Stimulated activated CD4-positive, alpha-beta T cell treated with anti-CD3 and anti-CD28 coated beads, Interleukin-1b, Interleukin-23, amount 100 ng/mL, for 1 hour (primary cell): ENCODE measurements at regions not wholly inside any gene's neighbourhood (a gene's known extent, or its start where the extent isn't known, plus 50 kb on each side); places are given as distances from the start of the nearest gene placed in this dataset.

Experiments used
- DNase-seq, 2 donors: peaks; one replicate each; pipeline ENCODE4 v3.0.0-alpha.2; 2020; ENCODE audit warnings: low read depth in 2 of 2

DNA sequence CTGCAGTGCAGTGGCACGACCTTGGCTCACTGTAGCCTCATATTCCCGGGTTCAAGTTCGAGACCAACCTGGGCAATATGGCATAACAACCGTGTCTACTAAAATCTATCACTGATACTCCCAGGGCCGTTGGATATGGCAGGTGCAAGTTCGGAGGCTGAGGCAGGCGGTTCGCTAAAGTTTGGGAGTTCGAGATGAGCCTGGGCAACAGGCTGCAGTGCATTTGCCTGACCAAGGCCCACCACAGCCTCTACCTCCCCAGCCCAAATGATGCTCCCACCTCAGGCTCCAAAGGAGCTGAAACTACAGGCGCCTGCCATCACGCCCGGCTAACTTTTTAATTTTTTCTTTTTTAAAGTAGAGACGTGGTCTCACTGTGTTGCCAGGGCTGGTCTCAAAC lies 177.1 kb upstream of the ALG10B start:
- DNase-seq = no peak

DNA sequence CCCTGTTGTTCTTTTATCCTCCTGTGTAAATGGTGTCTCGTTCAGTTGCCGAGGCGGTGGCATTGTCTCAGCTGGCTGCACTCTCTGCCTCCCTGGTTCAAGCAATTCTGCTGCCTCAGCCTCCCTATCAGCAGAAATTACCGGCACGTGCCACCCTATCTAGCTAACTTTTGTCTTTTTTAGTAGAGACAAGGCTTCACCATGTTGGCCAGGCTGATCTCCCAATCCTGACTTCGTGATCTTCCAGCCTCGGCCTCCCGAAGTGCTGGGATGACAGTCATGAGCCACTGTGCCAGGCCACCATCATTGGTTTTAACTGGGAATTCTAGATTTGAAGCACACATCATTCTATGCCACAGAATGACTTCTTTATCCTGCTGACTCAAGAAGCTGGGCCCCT lies 175.3 kb upstream of the ALG10B start:
- DNase-seq = no peak

DNA sequence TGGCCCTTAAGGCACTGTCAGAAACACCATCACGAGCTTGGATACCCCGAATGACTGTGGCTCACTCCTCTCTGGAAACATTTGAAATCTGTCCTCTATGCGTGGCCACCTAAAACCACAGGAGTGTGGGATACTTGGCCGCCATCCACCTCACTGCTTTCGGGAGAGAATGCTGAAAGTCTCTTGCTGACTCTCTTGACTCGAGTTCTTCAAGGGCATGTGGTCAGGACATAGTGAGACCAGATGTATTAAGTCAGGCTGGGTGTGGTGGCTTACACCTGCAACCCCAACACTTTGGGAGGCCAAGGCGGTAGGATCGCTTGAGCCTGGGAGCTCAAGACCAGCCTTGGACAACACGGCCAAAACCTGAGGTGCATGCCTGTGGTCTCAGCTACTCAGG lies 174.7 kb upstream of the ALG10B start:
- no peak for DNase-seq

DNA sequence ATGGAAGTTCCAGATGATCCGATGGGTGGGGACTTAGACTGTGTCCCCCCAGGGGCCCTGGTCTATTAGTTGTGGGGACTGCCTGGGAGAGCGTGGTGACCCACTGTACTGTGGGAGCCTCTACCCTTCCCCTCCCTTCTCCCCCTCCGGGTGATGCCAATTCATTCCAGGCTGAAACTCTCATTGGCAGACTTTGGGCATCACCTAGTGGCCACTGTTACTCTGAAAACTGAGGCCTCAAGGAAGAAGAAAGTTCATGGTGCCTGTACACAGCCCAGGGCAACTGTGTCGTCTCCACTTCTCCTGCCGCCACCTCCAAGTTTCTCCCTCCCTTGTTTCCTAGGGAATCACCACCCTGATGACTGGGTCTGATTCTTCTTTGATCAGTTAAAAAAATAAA lies 173.6 kb upstream of the ALG10B start:
- no peak for DNase-seq

DNA sequence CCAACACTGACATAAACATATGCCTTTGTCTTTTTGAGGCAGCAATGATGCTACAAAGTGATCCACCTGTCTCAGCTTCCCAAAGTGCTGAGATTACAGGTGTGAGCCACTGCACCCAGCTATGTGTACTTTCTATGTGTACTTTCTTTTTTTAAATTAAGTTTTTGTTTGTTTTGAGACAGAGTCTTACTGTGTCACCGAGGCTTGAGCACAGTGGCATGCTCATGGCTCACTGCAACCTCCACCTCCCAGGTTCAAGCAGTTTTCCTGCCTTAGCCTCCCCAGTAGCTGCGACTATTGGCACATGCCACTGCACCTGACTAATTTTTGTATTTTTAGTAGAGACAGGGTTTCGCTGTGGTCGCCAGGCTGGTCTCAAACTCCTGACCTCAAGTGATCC lies 172.5 kb upstream of the ALG10B start:
- no peak for DNase-seq

DNA sequence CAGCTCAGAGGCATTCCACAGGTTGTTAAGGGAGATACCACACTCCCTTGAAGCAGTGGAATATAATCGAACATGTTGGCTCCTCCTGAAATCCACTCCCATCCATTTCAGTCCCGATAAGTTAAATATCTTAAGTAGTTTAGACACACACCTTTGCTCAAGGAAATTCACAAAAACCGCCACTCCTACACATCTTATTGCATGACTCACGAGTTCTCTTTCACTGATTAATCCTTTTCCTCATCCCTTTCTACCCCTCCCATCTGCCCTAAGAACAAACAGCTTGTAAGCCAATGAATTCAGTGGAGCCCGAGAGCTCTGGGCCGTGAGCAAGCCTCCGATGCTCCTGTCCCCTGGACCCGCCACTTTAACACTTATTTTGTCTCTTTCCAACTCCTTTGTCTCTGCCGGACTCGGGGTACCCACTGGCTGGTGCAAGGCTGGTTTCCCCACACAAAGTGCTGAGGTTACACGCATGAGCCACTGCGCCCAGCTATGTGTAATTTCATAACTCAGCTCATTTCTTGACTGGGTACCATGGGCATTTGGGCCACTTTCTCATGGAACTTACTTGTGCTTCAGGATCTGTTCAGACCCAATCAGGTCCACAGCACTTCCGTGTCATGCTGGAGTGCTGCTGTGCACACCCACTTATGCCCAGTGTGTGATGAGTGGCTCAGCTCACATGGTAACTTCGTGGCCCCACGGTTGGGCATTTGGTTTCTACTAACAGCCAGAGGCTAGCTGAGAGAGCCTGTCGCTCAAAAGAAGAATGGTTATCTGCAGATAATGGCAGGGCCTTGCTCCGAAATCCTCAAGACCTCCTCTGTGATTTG lies 171.8 kb upstream of the ALG10B start:
- DNase-seq = no peak

DNA sequence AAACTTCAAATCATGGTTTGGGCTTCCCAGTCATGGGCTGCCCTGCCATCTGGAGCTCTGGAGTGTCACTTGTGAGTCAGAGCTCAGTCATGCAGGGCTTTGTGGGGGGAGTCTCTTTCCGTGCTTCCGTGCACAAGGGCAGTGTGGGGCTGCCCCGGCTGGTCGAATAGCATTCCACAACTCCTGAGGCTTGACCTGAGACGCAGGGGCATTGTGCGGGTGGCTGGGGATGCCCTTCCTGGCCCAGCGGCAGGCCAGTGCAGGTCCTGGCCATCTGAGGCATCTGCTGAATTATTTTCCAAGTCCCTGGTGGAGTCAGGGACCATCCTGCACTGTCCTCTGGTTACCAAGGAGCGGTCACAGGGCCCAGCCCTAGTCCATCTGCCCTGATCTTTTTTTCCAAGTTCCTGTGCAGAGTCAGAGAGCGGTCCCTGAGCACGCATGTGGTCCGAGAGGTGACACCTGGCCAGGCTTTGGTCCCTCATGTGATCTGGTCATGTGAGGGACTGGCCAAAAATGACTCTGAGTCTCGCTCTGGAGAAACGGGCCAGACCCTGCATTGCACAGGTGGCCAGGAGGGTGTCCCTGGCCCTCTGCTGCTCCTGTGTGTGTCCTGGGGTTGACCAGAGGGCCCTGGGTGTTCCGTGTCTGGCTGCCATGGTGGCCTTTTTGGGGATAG lies 167.0 kb upstream of the ALG10B start:
- no peak for DNase-seq

DNA sequence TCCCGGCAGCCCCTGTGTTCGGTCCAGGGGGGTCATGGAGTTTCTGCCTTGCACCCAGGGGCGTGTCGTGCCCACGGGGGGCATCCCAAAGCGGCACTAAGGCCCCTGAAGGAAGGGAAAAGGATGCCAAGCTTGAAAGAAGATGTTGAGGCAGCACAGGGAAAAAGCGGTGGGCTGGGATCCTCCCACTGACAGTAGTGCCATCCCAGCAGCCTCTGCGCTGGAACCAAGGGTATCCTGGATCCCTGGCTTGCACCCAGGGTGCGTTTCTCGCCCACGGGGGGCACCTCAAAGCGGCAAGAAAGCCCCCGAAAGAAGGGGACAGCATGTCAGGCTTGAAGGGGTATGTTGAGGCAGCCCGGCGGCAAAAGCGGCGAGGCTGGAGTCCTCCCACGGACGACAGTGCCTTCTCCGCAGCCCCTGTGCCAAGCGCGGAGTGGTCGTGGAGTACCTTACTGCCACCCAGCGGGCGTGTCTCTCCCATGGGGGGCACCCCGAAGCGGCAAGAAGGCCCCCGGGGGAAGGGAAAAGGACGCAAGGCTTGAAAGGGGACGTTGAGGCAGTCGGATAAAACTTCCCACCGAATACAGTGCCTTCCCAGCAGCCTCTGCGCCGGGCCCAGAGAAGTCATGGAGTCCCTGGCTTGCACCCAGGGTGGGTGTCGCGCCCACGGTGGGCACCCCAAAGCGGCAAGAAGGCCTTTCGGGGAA lies 164.4 kb upstream of the ALG10B start:
- DNase-seq = no peak

DNA sequence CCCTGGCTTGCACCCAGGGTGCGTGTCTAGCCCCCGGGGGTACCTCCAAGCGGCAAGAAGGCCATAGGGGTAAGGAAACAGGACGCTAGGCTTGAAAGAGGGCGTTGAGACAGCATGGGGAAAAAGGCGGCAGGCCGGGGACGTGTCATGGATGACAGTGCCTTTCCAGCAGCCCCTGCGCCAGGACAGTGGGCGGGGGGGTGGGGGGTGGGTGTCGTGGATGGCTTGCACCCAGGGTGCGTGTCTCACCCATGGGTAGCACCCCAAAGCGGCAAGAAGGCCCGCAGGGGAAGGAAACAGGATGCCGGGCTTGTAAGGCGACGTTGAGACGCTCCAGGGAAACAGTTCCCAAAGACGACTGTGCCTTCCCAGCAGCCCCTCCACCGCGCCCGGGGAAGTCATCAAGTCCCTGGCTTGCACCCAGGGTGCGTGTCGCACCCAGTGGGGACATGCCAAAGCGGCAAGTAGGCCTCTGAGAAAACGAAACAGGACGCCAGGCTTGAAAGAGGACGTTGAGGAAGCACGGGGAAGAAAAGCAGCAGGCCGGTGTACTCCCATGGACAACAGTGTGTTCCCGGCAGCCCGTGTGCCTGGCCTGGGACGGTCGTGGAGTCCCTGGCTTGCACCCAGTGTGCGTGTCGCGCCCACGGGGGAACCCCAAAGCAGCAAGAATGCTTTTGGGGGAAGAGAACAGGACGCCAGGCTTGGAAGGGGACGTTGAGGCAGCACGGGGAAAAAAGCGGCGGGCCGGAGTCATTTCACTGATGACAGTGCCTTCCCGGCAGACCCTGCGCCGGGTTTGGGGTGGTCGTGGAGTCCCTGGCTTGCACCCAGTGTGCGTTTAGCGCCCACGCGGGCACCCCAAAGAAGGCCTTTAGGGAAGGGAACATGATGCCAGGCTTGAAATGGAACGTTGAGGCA lies 163.5 kb upstream of the ALG10B start:
- DNase-seq = no peak

DNA sequence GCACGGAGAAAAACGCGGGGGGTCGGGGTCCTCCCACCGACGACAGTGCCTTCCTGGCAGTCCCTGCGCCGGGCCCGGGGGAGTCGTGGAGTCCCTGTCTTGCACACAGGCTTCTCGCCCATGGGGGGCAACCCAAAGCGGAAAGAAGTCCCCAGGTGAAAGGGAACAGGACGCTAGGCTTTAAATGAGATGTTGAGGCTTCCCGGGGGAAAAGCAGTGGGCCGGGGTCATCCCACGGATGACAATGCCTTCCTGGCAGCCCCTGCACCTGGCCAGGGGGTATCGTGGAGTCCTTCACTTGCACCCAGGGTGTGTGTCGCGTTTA lies 162.9 kb upstream of the ALG10B start:
- DNase-seq = no peak

DNA sequence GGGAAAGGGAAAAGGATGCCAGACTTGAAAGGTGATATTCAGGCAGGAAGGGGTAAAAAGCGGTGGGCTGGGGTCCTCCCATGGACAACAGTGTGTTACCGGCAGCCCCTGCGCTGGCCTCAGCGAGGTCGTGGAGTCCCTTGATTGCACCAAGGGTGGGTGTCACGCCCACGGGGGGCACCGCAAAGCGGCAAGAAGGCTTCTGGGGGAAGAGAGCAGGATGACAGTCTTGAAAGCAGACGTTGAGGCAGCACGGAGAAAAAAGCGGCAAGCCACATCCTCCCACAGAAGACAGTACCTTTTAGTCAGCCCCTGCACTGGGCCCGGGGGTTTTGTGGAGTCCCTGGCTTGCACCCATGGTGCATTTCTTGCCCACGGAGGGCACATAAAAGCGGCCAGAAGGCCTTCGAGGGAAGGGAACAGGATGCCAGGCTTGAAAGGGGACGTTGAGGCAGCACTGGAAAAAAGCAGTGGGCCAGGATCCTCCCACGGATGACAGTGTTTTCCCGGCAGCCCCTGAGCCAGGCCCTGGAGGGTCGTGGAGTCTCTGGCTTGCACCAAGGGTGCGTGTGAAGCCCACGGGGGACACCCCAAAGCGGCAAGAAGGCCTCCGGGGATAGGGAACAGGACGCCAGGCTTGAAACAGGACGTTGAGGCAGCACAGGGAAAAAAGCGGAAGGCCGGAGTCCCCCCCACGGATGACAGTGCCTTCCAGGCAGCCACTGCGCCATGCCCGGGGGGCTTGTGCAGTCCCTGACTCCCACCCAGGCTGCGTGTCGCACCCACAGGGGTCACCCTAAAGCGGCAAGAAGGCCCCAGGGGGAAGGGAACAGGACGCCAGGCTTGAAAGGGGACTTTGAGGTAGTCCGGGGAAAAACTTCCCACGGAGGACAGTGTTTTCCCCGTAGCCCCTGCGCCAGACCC lies 162.2 kb upstream of the ALG10B start:
- DNase-seq = no peak

DNA sequence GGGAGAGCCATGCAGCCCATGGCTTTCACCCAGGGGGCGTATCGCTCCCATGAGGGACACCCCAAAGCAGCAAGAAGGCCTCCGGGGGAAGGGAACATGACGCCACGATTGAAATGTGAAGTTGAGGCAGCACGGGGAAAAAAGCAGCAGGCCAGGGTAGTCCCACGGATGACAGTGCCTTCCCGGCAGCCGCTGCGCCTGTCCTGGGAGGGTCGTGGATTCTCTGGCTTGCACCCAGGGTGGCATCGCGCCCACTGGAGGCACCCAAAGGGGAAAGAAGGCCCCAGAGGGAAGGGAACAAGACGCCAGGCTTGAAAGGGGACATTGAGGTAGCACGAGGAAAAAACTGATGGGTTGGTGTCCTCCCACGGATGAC lies 161.6 kb upstream of the ALG10B start:
- no peak for DNase-seq

DNA sequence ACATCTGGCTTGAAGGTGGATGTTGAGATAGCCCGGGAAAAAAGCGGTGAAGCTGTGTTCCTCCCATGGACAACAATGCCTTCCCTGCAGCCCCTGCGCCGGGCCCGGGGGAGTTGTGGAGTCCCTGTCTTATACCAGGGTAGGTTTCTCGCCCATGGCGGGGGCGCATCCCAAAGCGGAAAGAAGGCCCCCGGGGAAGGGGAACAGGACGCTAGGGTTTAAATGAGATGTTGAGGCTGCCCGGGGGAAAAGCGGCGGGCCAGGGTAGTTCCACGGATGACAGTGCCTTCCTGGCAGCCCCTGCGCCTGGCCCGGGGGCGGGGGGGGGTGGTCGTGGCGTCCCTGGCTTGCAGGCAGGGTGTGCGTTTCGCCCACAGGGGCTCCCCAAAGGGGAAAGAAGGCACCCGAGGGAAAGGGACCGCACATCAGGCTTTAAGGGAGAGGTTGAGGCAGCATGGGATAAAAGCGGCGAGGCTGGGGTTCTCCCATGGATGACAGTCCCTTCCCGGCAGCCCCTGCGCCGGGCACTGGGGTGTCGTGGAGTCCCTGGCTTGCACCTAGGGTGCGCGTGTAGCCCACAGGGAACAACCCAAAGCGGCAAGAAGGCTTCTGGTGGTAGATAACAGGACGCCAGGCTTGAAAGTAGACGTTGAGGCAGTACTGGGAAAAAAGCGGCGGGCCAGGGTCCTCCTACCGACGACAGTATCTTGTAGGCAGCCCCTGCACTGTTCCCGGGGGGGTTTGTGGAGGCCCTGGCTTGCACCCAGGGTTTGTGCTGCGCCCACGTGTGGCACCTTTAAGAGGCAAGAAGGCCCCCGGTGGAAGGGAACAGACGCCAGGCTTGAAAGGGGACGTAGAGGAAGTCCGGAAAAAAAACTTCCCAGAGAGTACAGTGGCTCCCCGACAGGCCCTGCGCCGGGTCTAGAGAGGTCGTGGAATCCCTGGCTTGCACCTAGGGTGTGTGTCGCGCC lies 160.8 kb upstream of the ALG10B start:
- DNase-seq = no peak

DNA sequence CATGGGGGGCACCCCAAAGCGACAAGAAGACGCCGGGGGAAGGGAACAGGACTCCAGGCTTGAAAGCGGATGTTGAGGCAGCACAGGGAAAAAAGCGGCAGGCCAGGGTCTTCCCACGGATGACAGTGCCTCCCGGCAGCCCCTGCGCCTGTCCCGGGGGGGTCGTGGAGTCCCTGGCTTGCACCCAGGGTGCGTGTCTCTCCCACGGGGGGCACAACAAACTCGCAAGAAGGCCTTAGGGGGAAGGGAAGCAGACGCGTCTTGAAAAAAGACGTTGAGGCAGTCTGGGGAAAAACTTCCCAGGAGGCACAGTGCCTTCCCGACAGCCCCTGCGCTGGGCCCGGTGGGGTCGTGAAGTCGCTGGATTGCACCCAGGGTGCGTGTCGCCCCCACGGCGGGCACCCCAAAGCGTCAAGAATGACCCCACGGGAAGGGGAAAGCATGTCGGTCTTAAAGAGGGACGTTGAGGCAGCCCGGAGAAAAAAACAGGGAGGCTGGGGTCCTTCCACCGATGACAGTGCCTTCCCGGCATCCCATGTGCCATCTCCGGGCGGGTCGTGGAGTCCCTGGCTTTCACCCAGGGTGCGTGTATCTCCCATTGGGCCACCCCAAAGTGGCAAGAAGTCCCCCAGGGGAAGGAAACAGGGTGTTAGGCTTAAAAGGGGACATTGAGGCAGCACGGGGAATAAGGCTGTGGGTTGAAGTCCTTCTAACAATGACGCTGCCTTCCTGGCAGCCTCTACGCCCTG lies 159.9 kb upstream of the ALG10B start:
- DNase-seq = no peak

DNA sequence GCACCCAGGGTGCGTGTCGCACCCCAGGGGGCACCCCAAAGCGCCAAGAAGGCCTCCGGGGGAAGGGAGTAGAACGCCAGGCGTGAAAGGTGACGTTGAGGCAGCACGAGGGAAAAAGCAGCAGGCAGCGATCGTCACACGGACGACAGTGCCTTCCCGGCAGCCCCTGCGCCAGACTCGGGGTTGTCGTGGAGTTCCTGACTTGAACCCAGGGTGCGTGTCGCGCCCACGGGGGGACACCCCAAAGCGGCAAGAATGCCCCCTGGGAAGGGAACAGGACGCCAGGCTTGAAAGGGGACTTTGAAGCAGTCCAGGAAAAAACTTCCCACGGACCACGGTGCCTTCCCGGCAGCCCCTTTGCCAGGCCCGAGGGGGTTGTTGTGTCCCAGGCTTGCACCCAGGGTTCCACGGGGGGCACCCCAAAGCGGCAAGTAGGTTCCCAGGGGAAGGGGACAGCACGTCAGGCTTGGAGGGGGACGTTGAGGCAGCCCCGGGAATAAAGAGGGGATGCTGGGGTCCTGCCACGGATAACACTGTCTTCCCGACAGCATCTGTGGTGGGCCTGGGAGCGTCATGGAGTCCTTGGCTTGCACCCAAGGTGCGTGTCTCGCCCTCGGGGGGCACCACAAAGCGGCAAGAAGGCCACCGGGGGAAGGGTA lies 159.2 kb upstream of the ALG10B start:
- no peak for DNase-seq

DNA sequence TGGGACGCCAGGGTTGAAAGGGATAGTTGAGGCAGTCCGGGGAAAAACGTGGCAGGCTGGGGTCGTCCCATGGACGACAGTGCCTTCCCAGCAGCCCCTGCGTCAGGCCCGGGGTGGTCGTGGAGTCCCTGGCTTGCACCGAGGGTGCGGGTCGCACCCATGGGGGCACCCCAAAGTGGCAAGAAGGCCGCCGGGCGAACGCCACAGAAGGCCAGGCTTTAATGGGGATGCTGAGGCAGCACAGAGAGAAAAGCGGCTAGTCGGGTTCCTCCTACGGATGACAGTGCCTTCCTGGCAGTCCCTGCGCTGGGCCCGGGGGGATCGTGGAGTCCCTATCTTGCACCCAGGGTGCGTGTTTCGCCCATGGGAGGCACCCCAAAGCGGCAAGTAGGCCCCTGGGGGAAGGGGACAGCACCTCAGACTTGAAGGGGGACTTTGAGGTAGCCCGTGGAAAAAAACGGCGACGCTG lies 158.6 kb upstream of the ALG10B start:
- no peak for DNase-seq

DNA sequence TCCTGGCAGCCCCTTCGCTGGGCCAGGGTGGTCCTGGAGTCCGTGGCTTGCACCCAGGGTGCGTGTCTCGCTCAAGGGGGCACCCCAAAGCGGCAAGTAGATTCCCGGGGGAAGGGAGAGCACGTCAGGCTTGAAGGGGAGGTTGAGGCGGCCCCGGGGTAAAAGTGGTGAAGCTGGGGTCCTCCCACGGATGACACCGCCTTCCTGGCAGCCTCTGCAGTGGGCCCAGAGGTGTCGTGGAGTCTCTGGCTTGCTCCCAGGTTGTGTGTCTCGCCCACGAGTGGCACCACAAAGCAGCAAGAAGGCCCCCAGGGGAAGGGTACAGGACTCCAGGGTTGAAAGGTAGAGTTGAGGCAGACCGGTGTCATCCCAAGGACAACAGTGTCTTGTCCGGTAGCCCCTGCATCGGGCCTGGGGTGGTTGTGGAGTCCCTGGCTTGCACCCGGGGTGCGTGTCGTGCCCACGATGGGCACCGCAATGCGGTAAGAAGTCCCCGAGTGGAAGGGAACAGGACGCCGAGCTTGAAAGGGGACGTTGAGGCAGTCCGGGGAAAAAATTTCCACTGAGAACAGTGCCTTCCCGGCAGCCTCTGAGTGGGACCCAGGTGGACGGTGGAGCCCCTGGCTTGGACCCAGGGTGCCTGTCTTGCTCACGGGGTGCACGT lies 158.0 kb upstream of the ALG10B start:
- no peak for DNase-seq

DNA sequence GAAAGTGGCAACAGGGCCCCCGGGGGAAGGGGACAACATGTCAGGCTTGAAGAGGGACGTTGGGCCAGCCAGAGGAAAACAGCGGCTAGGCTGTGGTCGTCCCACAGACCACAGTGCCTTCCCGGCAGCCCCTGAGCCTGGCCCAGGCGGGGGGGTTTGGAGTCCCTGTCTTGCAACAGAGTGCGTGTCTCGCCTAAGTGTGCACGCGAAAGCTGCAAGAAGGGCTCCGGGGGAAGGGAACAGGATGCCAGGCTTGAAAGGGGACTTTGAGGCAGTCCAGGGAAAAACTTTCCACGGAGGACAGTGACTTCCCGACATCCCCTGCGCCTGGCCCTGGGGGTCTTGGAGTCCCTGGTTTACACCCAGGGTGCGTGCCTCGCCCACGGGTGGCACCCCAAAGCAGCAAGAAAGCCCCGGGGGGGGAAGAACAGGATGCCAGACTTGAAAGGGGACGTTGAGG lies 157.5 kb upstream of the ALG10B start:
- DNase-seq = no peak
